ENCODE measurements at regions not wholly inside any gene's neighbourhood (a gene's known extent, or its start where the extent isn't known, plus 50 kb on each side); places are given as distances from the start of the nearest gene placed in this dataset.
"Not testable (repeated sequence)": the region's sequence is repeated elsewhere in the genome, so short reads cannot be mapped to it uniquely, and the experiment has no call there.

DNA sequence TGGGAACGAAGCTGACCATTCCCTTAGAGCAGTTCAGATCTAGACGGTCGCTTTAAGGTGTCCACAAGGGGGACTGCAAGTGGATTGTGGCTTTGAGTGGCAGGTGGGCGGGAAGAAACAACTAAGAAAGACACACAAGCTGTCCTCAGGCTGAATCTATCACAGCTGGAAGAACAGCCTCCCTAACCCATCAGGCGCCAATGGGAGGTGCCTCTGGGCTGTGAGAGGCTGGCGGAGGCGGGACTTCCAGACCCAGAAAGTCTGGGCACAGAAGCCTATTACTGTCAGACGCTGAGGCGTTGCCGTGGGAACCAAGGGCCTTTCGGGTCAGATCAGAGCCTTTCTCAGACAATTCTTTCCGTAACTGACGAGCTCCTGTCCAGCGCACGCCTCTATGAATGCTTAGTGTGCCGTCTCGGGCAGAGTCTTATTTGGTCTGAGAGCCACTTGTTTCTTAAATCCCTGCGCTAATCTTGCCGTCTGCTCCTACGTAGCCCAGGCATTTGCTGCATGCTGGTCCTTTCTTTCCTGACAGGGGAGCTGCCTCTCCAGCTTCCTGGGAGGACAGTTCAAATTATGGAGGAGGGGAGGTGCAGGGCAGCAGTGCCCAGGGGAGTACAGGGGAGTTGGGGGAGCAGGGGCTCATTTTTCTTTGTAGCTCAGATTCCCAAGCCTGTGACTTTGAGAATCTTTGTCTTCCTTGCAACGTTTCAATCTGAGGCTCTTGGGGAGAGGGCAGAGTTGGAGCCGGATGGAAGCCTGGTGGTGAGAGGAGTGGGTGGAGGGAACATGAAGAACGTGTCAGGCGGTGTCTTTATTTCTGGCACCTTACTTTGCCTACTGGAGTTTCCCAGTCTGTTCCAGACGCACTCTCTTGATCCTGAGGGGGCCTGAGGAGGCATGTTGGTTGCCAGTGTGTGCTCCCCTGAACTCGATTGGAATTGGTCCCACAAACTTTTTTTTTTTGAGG, 618.7 kb downstream of the KCNJ18 start:
- intact Hi-C loops (cut with micrococcal nuclease), result no loop called here
- Histone ChIP-seq H3K36me3 (replicated peaks in 1 of 2; ENCODE audit: control insufficient read depth in 1 of 2, insufficient read depth in 2 of 2, low read length in 2 of 2) (no peaks in the 10 kb centered on the region), H3K4me2 (replicated peaks; ENCODE audit: extremely low read depth, low read length, poor library complexity, severe bottlenecking) (no peak overlapping the region), H2AFZ (ENCODE audit: insufficient read depth, low read depth, low read length, poor library complexity, severe bottlenecking) (no peak overlapping the region), H3K79me2 (ENCODE audit: insufficient read depth, low read length) (no peaks in the 10 kb centered on the region), H3K4me1 (ENCODE audit: control insufficient read depth in 1 of 2, insufficient read depth in 2 of 2, low read length in 2 of 2) (no peaks in the 10 kb centered on the region), H3K27ac (ENCODE audit: low read depth in 1 of 2, low read length in 2 of 2) (no peak overlapping the region), H3K27me3 (ENCODE audit: control insufficient read depth in 2 of 2, insufficient read depth in 2 of 2, low read length in 2 of 2) (no peaks in the 10 kb centered on the region), H3K9me3 (replicated peaks in 1 of 2; ENCODE audit: control insufficient read depth in 1 of 2, insufficient read depth in 1 of 2, low read length in 2 of 2) (peaks cover 51 to 53% of the 10 kb centered on the region in 2 donors), H4K20me1 (ENCODE audit: insufficient read depth, low read length) (no peaks in the 10 kb centered on the region), H3K9ac (ENCODE audit: insufficient read depth, low read length, poor library complexity, severe bottlenecking) (no peak overlapping the region), H3K4me3 (replicated peaks in 1 of 3; ENCODE audit: low read depth in 2 of 3, low read length in 3 of 3) (no peak overlapping the region)
- no peak for DNase-seq
- Mint-ChIP-seq H3K4me1 (no peaks in the 10 kb centered on the region), H3K36me3 (no peaks in the 10 kb centered on the region), H3K9me3 (peaks cover 11 to 70% (median 28%) of the 10 kb centered on the region in 7 donors), H3K27me3 (ENCODE audit: low read depth in 3 of 3) (peaks cover 0 to 2% (median 0%) of the 10 kb centered on the region in 3 donors), H3K4me3 (no peak overlapping the region), H3K27ac (no peak overlapping the region)
- WGBS (ENCODE audit: insufficient coverage), result 63% methylated on average over 22 of the region's 26 CpGs
- TF ChIP-seq, protein P1, sequence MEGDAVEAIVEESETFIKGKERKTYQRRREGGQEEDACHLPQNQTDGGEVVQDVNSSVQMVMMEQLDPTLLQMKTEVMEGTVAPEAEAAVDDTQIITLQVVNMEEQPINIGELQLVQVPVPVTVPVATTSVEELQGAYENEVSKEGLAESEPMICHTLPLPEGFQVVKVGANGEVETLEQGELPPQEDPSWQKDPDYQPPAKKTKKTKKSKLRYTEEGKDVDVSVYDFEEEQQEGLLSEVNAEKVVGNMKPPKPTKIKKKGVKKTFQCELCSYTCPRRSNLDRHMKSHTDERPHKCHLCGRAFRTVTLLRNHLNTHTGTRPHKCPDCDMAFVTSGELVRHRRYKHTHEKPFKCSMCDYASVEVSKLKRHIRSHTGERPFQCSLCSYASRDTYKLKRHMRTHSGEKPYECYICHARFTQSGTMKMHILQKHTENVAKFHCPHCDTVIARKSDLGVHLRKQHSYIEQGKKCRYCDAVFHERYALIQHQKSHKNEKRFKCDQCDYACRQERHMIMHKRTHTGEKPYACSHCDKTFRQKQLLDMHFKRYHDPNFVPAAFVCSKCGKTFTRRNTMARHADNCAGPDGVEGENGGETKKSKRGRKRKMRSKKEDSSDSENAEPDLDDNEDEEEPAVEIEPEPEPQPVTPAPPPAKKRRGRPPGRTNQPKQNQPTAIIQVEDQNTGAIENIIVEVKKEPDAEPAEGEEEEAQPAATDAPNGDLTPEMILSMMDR (IDR thresholded peaks at IDR 0.05), result no peak

DNA sequence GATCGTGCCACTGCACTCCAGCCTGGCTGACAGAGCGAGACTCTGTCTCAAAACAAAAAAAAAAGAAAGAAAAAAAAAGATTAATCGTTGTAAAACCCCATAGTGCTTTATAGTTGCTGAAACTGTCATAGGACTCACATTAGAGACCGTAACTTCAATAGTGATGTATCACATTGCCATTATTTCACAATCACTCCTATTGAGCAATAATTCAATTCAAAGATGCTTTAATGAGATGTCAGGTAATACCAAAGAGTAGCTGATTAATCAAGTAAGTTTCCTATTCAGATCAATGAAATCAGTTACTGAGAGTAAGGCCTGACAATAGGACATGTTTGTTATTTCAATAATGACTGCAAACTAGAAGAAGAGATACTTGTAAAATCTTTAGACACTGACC, 628.7 kb downstream of the KCNJ18 start:
- H3K4me2 ChIP-seq (replicated peaks; ENCODE audit: extremely low read depth, low read length, poor library complexity, severe bottlenecking); H3K27ac ChIP-seq (ENCODE audit: low read depth in 1 of 2, low read length in 2 of 2); H3K9ac ChIP-seq (ENCODE audit: insufficient read depth, low read length, poor library complexity, severe bottlenecking); H3K36me3 Mint-ChIP-seq; H3K27me3 ChIP-seq (ENCODE audit: control insufficient read depth in 2 of 2, insufficient read depth in 2 of 2, low read length in 2 of 2); H2AFZ ChIP-seq (ENCODE audit: insufficient read depth, low read depth, low read length, poor library complexity, severe bottlenecking); H3K4me3 Mint-ChIP-seq; H3K4me1 Mint-ChIP-seq; H3K27me3 Mint-ChIP-seq (ENCODE audit: low read depth in 3 of 3); H3K27ac Mint-ChIP-seq; H4K20me1 ChIP-seq (ENCODE audit: insufficient read depth, low read length); H3K79me2 ChIP-seq (ENCODE audit: insufficient read depth, low read length); H3K4me3 ChIP-seq (replicated peaks in 1 of 3; ENCODE audit: low read depth in 2 of 3, low read length in 3 of 3); intact Hi-C loops (cut with micrococcal nuclease); DNase-seq; H3K36me3 ChIP-seq (replicated peaks in 1 of 2; ENCODE audit: control insufficient read depth in 1 of 2, insufficient read depth in 2 of 2, low read length in 2 of 2); H3K4me1 ChIP-seq (ENCODE audit: control insufficient read depth in 1 of 2, insufficient read depth in 2 of 2, low read length in 2 of 2): not testable (repeated sequence)
- H3K9me3 Mint-ChIP-seq, result peaks cover 20 to 83% (median 52%) of the 10 kb centered on the region in 7 donors
- peaks cover 44 to 71% of the 10 kb centered on the region in 2 donors for H3K9me3 ChIP-seq (replicated peaks in 1 of 2; ENCODE audit: control insufficient read depth in 1 of 2, insufficient read depth in 1 of 2, low read length in 2 of 2)
- WGBS (ENCODE audit: insufficient coverage), result no CpG with 5 or more reads among the region's 4 CpGs

GRCh38 chr17:22322893-22323550, 630.7 kb downstream of the KCNJ18 start:
- peaks cover 20 to 84% (median 51%) of the 10 kb centered on the region in 7 donors for H3K9me3 Mint-ChIP-seq
- H3K9ac ChIP-seq (ENCODE audit: insufficient read depth, low read length, poor library complexity, severe bottlenecking); H3K36me3 Mint-ChIP-seq; intact Hi-C loops (cut with micrococcal nuclease); H3K4me3 ChIP-seq (replicated peaks in 1 of 3; ENCODE audit: low read depth in 2 of 3, low read length in 3 of 3); H3K4me2 ChIP-seq (replicated peaks; ENCODE audit: extremely low read depth, low read length, poor library complexity, severe bottlenecking); H3K4me1 ChIP-seq (ENCODE audit: control insufficient read depth in 1 of 2, insufficient read depth in 2 of 2, low read length in 2 of 2); H3K4me1 Mint-ChIP-seq; H3K27me3 Mint-ChIP-seq (ENCODE audit: low read depth in 3 of 3); DNase-seq; H3K27ac Mint-ChIP-seq; H3K27me3 ChIP-seq (ENCODE audit: control insufficient read depth in 2 of 2, insufficient read depth in 2 of 2, low read length in 2 of 2); H3K36me3 ChIP-seq (replicated peaks in 1 of 2; ENCODE audit: control insufficient read depth in 1 of 2, insufficient read depth in 2 of 2, low read length in 2 of 2); H3K4me3 Mint-ChIP-seq; H2AFZ ChIP-seq (ENCODE audit: insufficient read depth, low read depth, low read length, poor library complexity, severe bottlenecking); H3K79me2 ChIP-seq (ENCODE audit: insufficient read depth, low read length); H4K20me1 ChIP-seq (ENCODE audit: insufficient read depth, low read length); H3K27ac ChIP-seq (ENCODE audit: low read depth in 1 of 2, low read length in 2 of 2): not testable (repeated sequence)
- H3K9me3 ChIP-seq (replicated peaks in 1 of 2; ENCODE audit: control insufficient read depth in 1 of 2, insufficient read depth in 1 of 2, low read length in 2 of 2), result peaks cover 35 to 63% of the 10 kb centered on the region in 2 donors
- 78% methylated on average over 11 of the region's 11 CpGs for WGBS (ENCODE audit: insufficient coverage)

Measured in CD14-positive monocyte (primary cell).